ENCODE measurements at regions not wholly inside any gene's neighbourhood (a gene's known extent, or its start where the extent isn't known, plus 50 kb on each side); places are given as distances from the start of the nearest gene placed in this dataset.
"Not testable (repeated sequence)": the region's sequence is repeated elsewhere in the genome, so short reads cannot be mapped to it uniquely, and the experiment has no call there.

- Histone ChIP-seq H2AFZ (no peak overlapping the region), H3K36me3 (replicated peaks; ENCODE audit: insufficient read depth, low read depth) (no peaks in the 10 kb centered on the region), H3K9me2 (replicated peaks; ENCODE audit: insufficient read depth) (no peaks in the 10 kb centered on the region), H3K4me2 (peak overlapping the region; percentile 60), H4K20me1 (ENCODE audit: insufficient read depth, poor library complexity, severe bottlenecking) (no peaks in the 10 kb centered on the region), H3K27me3 (no peaks in the 10 kb centered on the region), H3K4me3 (no peak overlapping the region), H3K9me3 (ENCODE audit: low read depth) (no peaks in the 10 kb centered on the region), H3K4me1 (ENCODE audit: insufficient read depth) (peaks cover 16% of the 10 kb centered on the region), H3K79me2 (no peaks in the 10 kb centered on the region), H3K27ac (peak overlapping the region; percentile 22)
- DNase-seq (ENCODE audit: low spot score): peak; percentile 57
- TF ChIP-seq EZH2phosphoT487 (IDR thresholded peaks at IDR 0.05; ENCODE audit: low read depth, severe bottlenecking, unreplicated experiment) (no peak), CTCF (IDR thresholded peaks at IDR 0.05; ENCODE audit: poor library complexity) (no peak), EZH2 (IDR thresholded peaks at IDR 0.05; ENCODE audit: borderline replicate concordance) (no peak)
- WGBS (ENCODE audit: low lambda C conversion rate, missing lambda C conversion rate): 80% methylated on average over 3 of the region's 3 CpGs
These were observed 101.8 kb upstream of the LARP1 start for GRCh38 chr5:154653418-154653763.

GRCh38 chr5:154652746-154653417 is 102.3 kb upstream of the LARP1 start:
- peak overlapping the region; percentile 22 for H3K27ac ChIP-seq
- no peaks in the 10 kb centered on the region for H3K9me2 ChIP-seq (replicated peaks; ENCODE audit: insufficient read depth)
- H3K9me3 ChIP-seq (ENCODE audit: low read depth): no peaks in the 10 kb centered on the region
- H3K36me3 ChIP-seq (replicated peaks; ENCODE audit: insufficient read depth, low read depth): no peaks in the 10 kb centered on the region
- H3K4me2 ChIP-seq: peak overlapping the region; percentile 60
- TF ChIP-seq CTCF (IDR thresholded peaks at IDR 0.05; ENCODE audit: poor library complexity) (no peak), EZH2 (IDR thresholded peaks at IDR 0.05; ENCODE audit: borderline replicate concordance) (no peak), EZH2phosphoT487 (IDR thresholded peaks at IDR 0.05; ENCODE audit: low read depth, severe bottlenecking, unreplicated experiment) (no peak)
- no peak overlapping the region for H2AFZ ChIP-seq
- peak; percentile 37 for DNase-seq (ENCODE audit: low spot score)
- H3K4me3 ChIP-seq: no peak overlapping the region
- no peaks in the 10 kb centered on the region for H4K20me1 ChIP-seq (ENCODE audit: insufficient read depth, poor library complexity, severe bottlenecking)
- WGBS (ENCODE audit: low lambda C conversion rate, missing lambda C conversion rate): 71% methylated on average over 5 of the region's 5 CpGs
- H3K27me3 ChIP-seq: no peaks in the 10 kb centered on the region
- H3K4me1 ChIP-seq (ENCODE audit: insufficient read depth): peaks cover 20% of the 10 kb centered on the region
- H3K79me2 ChIP-seq: no peaks in the 10 kb centered on the region

- not testable (repeated sequence) for H2AFZ ChIP-seq; H3K9me2 ChIP-seq (replicated peaks; ENCODE audit: insufficient read depth); H3K9me3 ChIP-seq (ENCODE audit: low read depth); H3K79me2 ChIP-seq; H3K36me3 ChIP-seq (replicated peaks; ENCODE audit: insufficient read depth, low read depth); H3K27ac ChIP-seq; H4K20me1 ChIP-seq (ENCODE audit: insufficient read depth, poor library complexity, severe bottlenecking); H3K27me3 ChIP-seq; DNase-seq (ENCODE audit: low spot score); H3K4me2 ChIP-seq; H3K4me3 ChIP-seq
- H3K4me1 ChIP-seq (ENCODE audit: insufficient read depth): peaks cover 28% of the 10 kb centered on the region
- 93% methylated on average over 5 of the region's 5 CpGs for WGBS (ENCODE audit: low lambda C conversion rate, missing lambda C conversion rate)
These were observed 103.4 kb upstream of the LARP1 start for GRCh38 chr5:154651795-154652194.

GRCh38 chr5:154648706-154649105 is 106.5 kb upstream of the LARP1 start:
- Histone ChIP-seq H2AFZ (no peak overlapping the region), H3K9me2 (replicated peaks; ENCODE audit: insufficient read depth) (no peaks in the 10 kb centered on the region), H3K79me2 (no peaks in the 10 kb centered on the region), H3K9me3 (ENCODE audit: low read depth) (no peaks in the 10 kb centered on the region), H4K20me1 (ENCODE audit: insufficient read depth, poor library complexity, severe bottlenecking) (no peaks in the 10 kb centered on the region), H3K4me2 (no peak overlapping the region), H3K27me3 (no peaks in the 10 kb centered on the region), H3K4me3 (no peak overlapping the region), H3K36me3 (replicated peaks; ENCODE audit: insufficient read depth, low read depth) (no peaks in the 10 kb centered on the region), H3K27ac (peak overlapping the region; percentile 81), H3K4me1 (ENCODE audit: insufficient read depth) (peaks cover 26% of the 10 kb centered on the region)
- 86% methylated on average over 9 of the region's 9 CpGs for WGBS (ENCODE audit: low lambda C conversion rate, missing lambda C conversion rate)
- DNase-seq (ENCODE audit: low spot score): peak; percentile 60
- TF ChIP-seq EZH2phosphoT487 (IDR thresholded peaks at IDR 0.05; ENCODE audit: low read depth, severe bottlenecking, unreplicated experiment): no peak
- TF ChIP-seq CTCF (IDR thresholded peaks at IDR 0.05; ENCODE audit: poor library complexity): no peak

Measured in hepatocyte (in vitro differentiated cells).